Tibial nerve (tissue), 4 donors: ENCODE measurements at regions not wholly inside any gene's neighbourhood (a gene's known extent, or its start where the extent isn't known, plus 50 kb on each side); places are given as distances from the start of the nearest gene placed in this dataset.

Experiments
- EP300 ChIP-seq, 2 donors: sonication (generic); formaldehyde crosslinking; IDR thresholded peaks; one replicate each; pipeline ENCODE4 v1.6.1; 2017; ENCODE audit warnings: antibody characterized with exemption in 2 of 2, mild to moderate bottlenecking in 1 of 2
- POLR2A ChIP-seq, 2 donors: fragments of 450-650 bp; IDR thresholded peaks; one replicate each; pipeline ENCODE4 v1.6.1; 2017; ENCODE audit warnings: antibody characterized with exemption in 2 of 2, mild to moderate bottlenecking in 2 of 2, moderate library complexity in 2 of 2
- TF ChIP-seq, protein P1 (sequence below), 5 experiments: fragments of 200-600 bp in 3 of 5; fragments of 450-650 bp in 2 of 5; sonication (generic) in 3 of 5; IDR thresholded peaks; one replicate each; pipeline ENCODE4 v1.5.1; 2016 to 2019; ENCODE audit warnings: antibody characterized with exemption in 5 of 5, mild to moderate bottlenecking in 3 of 5, moderate library complexity in 2 of 5

DNA sequence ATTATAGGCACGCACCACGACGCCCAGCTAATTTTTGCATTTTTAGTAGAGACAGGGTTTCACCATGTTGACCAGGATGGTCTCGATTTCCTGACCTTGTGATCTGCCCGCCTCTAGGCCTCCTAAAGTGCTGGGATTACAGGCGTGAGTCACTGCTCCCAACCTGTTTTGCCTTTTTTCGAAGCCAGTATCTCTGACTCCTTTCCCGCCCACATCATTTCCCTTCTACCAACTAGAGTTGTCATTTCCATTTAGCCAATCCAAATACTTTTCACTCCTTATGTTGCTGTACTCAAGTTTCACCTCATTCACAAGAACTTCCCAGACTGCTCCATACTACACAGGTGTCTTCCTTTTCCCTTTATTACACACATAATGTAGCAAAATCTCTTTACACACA lies 502.6 kb upstream of the CDH6 start:
- TF ChIP-seq POLR2A (IDR thresholded peaks at IDR 0.05) = no peak
- TF ChIP-seq, protein P1, sequence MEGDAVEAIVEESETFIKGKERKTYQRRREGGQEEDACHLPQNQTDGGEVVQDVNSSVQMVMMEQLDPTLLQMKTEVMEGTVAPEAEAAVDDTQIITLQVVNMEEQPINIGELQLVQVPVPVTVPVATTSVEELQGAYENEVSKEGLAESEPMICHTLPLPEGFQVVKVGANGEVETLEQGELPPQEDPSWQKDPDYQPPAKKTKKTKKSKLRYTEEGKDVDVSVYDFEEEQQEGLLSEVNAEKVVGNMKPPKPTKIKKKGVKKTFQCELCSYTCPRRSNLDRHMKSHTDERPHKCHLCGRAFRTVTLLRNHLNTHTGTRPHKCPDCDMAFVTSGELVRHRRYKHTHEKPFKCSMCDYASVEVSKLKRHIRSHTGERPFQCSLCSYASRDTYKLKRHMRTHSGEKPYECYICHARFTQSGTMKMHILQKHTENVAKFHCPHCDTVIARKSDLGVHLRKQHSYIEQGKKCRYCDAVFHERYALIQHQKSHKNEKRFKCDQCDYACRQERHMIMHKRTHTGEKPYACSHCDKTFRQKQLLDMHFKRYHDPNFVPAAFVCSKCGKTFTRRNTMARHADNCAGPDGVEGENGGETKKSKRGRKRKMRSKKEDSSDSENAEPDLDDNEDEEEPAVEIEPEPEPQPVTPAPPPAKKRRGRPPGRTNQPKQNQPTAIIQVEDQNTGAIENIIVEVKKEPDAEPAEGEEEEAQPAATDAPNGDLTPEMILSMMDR (IDR thresholded peaks at IDR 0.05) = no peak
- TF ChIP-seq EP300 (IDR thresholded peaks at IDR 0.05) = no peak
